ENCODE measurements at regions not wholly inside any gene's neighbourhood (a gene's known extent, or its start where the extent isn't known, plus 50 kb on each side); places are given as distances from the start of the nearest gene placed in this dataset.
A peak's percentile ranks its signal among the peaks of the same experiment; 100 is the strongest.

GRCh38 chr12:125202421-125202820 lies 137.2 kb downstream of the AACS start:
- H3K4me3 ChIP-seq (ENCODE audit: low read depth, low read length) = no peak overlapping the region
- no peak for TF ChIP-seq CTCF (IDR thresholded peaks at IDR 0.05; ENCODE audit: borderline replicate concordance, insufficient read depth, low read depth, low read length)

- TF ChIP-seq CTCF (IDR thresholded peaks at IDR 0.05; ENCODE audit: borderline replicate concordance, insufficient read depth, low read depth, low read length) = peak; percentile 61; the same call in 1 of the 2 replicates
- H3K4me3 ChIP-seq (ENCODE audit: low read depth, low read length) = no peak overlapping the region
Measured at GRCh38 chr12:125203145-125203765, 138.0 kb downstream of the AACS start.

DNA sequence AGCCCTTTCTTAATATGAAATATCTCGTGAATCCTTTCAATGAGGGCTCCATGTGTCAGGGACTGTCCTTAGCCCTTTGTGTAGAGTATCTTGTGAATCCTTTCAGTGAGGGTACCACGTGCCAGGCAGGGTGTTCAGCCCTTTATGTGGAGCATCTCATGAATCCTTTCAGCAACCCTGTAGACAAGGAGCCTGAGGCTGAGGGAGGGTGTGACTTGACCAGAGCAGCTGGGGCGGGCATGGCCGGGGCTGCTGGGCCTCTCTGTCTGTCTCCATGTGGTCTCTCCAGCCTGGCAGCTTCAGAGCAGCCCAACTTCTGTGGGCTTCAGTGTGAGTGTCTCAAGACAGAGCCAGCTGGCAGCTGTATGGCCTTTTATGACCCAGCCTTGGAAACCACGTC lies 140.2 kb downstream of the AACS start:
- H3K4me3 ChIP-seq (ENCODE audit: low read depth, low read length) = no peak overlapping the region
- no peak for TF ChIP-seq CTCF (IDR thresholded peaks at IDR 0.05; ENCODE audit: borderline replicate concordance, insufficient read depth, low read depth, low read length)

GRCh38 chr12:125206711-125207110 lies 141.5 kb downstream of the AACS start:
- no peak overlapping the region for H3K4me3 ChIP-seq (ENCODE audit: low read depth, low read length)
- TF ChIP-seq CTCF (IDR thresholded peaks at IDR 0.05; ENCODE audit: borderline replicate concordance, insufficient read depth, low read depth, low read length) = no peak

DNA sequence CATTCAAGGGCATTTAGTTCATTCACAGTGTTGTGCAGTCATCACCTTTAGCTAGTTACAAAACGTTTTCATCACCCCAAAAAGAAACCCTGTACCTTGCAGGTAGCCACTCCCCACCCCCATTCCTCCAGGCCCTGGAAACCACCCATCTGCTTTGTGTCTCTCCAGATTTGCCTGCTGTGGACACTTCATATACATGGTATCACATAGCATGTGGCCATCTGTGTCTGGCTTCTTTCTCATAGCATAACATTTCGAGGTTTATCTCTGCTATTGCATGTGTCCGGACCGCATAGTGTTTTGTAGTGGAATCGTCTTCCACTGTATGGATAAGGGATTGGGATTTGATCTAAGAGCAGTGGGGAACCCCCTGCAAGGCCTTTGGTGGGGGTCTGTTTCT lies 143.1 kb downstream of the AACS start:
- no peak for TF ChIP-seq CTCF (IDR thresholded peaks at IDR 0.05; ENCODE audit: borderline replicate concordance, insufficient read depth, low read depth, low read length)
- no peak overlapping the region for H3K4me3 ChIP-seq (ENCODE audit: low read depth, low read length)

DNA sequence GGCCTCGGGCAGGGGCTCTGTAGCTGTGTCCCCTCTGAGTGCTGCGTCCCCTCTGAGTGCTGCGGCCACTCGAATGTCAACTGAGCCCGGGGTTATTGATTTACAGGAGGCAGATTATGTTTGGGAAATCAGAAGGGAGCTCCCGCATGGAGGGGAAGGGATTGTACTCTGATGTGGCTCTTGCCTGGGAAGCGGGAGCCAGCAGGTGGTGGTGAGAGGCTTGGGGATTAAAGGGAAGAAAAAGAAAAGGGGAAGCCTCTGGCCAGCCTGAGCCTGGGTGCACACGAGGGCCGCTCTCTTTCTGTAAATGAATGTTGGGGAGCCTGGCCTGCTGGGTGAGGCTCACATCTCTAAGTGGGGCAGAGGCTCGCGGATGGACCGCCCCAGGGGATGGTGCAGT lies 143.7 kb downstream of the AACS start:
- TF ChIP-seq CTCF (IDR thresholded peaks at IDR 0.05; ENCODE audit: borderline replicate concordance, insufficient read depth, low read depth, low read length) = no peak
- no peak overlapping the region for H3K4me3 ChIP-seq (ENCODE audit: low read depth, low read length)

GRCh38 chr12:125210104-125210755 lies 145.0 kb downstream of the AACS start:
- H3K4me3 ChIP-seq (ENCODE audit: low read depth, low read length) = no peak overlapping the region
- TF ChIP-seq CTCF (IDR thresholded peaks at IDR 0.05; ENCODE audit: borderline replicate concordance, insufficient read depth, low read depth, low read length) = no peak

All from GM12875 (cell line).